Common myeloid progenitor, CD34-positive (primary cell): ENCODE measurements at regions not wholly inside any gene's neighbourhood (a gene's known extent, or its start where the extent isn't known, plus 50 kb on each side); places are given as distances from the start of the nearest gene placed in this dataset.

Source experiments
- CTCF ChIA-PET: fragments of 350-600 bp; sonication (Branson Sonifier 250); formaldehyde crosslinking; loops from one replicate; lab custom pipeline; 2021; ENCODE audit warnings: antibody characterized with exemption; lab: Charles Lee
- POLR2A ChIA-PET: fragments of 350-600 bp; sonication (Branson Sonifier 250); formaldehyde crosslinking; loops from one replicate; lab custom pipeline; 2021; ENCODE audit warnings: antibody characterized with exemption; lab: Charles Lee
- DNase-seq, 3 donors: peaks; one replicate each; pipeline versions ENCODE4 v3.0.0 to v3.0.0-alpha.2; 2013
- H3K27ac ChIP-seq, 2 experiments: 1 replicate in 1 of 2; 2 replicates in 1 of 2; pipeline ENCODE4 v1.7.0; 2013; ENCODE audit warnings: inconsistent platforms in 2 of 2, low read length in 2 of 2, mild to moderate bottlenecking in 2 of 2, low read depth in 1 of 2, moderate library complexity in 1 of 2; ENCODE audit not compliant: severe bottlenecking in 2 of 2, insufficient read depth in 1 of 2, poor library complexity in 1 of 2
- H3K27me3 ChIP-seq, 5 experiments: replicated peaks in 2 of 5; 1 replicate in 3 of 5; 2 replicates in 2 of 5; pipeline versions ENCODE4 v1.6.1 to v1.7.0; 2013; ENCODE audit warnings: low read length in 4 of 5, mild to moderate bottlenecking in 2 of 5, moderate library complexity in 2 of 5, inconsistent platforms in 1 of 5; ENCODE audit not compliant: insufficient read depth in 5 of 5, control insufficient read depth in 4 of 5
- H3K36me3 ChIP-seq, 4 experiments: 1 replicate in 2 of 4; 2 replicates in 2 of 4; pipeline versions ENCODE4 v1.6.1 to v1.7.0; 2013; ENCODE audit warnings: low read length in 3 of 4, control low read depth in 1 of 4, mild to moderate bottlenecking in 1 of 4; ENCODE audit not compliant: control insufficient read depth in 4 of 4, insufficient read depth in 4 of 4
- H3K4me1 ChIP-seq, 4 experiments: 1 replicate in 3 of 4; 2 replicates in 1 of 4; pipeline versions ENCODE4 v1.6.1 to v1.7.1; 2013; ENCODE audit warnings: low read length in 3 of 4, mild to moderate bottlenecking in 3 of 4, control low read depth in 1 of 4, inconsistent platforms in 1 of 4, moderate library complexity in 1 of 4; ENCODE audit not compliant: control insufficient read depth in 4 of 4, insufficient read depth in 4 of 4; ENCODE audit errors: control extremely low read depth in 1 of 4
- H3K4me3 ChIP-seq, 7 experiments: 1 replicate in 4 of 7; 2 replicates in 3 of 7; pipeline versions ENCODE4 v1.5.1 to v1.7.0; 2013; ENCODE audit warnings: mild to moderate bottlenecking in 7 of 7, low read length in 6 of 7, moderate library complexity in 6 of 7, inconsistent platforms in 2 of 7, low read depth in 2 of 7, control low read depth in 1 of 7; ENCODE audit not compliant: insufficient read depth in 4 of 7, control insufficient read depth in 1 of 7; ENCODE audit errors: extremely low read depth in 1 of 7
- H3K9me3 ChIP-seq, 5 experiments: 1 replicate in 4 of 5; 2 replicates in 1 of 5; pipeline versions ENCODE4 v1.6.1 to v1.7.1; 2013; ENCODE audit warnings: low read length in 4 of 5, mild to moderate bottlenecking in 2 of 5, inconsistent platforms in 1 of 5, low read depth in 1 of 5, moderate library complexity in 1 of 5; ENCODE audit not compliant: control insufficient read depth in 4 of 5, insufficient read depth in 2 of 5; ENCODE audit errors: control extremely low read depth in 1 of 5
- WGBS: methylation state at CpG from one replicate; pipeline ENCODE4 v1.1.5; 2013; ENCODE audit not compliant: insufficient coverage; 5-methylcytosine and 5-hydroxymethylcytosine counted together

DNA sequence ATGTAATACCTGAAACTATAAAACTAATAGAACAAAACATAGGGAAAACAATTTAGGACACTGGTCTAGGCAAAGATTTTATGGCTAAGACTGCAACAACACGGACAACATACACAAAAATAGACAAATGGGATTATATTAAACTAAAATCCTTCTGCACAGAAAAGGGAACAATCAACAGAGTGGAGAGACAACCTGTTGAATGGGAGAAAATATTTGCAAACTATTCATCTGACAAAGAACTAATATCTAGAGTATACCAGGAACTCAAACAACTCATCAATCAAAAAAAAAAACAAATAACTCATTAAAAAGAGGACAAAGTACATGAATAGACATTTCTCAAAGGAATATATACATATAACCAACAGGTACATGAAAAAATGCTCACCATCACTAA lies 174.5 kb downstream of the FNDC1 start:
- no CpG with 5 or more reads among the region's 1 CpG for WGBS
- CTCF ChIA-PET = no interaction called here

DNA sequence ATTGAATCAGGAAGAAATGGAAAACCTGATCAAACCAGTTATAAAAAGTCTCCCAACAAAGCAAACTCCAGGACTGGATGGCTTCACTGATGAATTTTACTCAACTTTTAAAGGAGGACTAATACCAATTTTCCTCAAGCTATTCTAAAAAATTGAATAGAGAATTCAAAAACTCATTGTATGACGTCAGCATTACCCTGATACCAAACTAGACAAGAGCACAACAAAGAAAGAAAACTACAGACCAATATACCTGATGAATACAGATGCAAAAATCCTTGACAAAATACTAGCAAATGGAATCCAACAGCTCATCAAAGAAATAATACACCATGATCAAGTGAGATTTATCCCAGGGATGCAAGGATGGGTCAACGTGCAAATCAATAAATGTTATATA lies 172.9 kb downstream of the FNDC1 start:
- Histone ChIP-seq H3K27ac (no peak overlapping the region), H3K4me3 (no peak overlapping the region), H3K4me1 (no peaks in the 10 kb centered on the region), H3K27me3 (peaks cover 0 to 3% (median 0%) of the 10 kb centered on the region in 5 experiments), H3K9me3 (peaks cover 0 to 13% (median 0%) of the 10 kb centered on the region in 5 experiments), H3K36me3 (no peaks in the 10 kb centered on the region)
- no peak for DNase-seq
- POLR2A ChIA-PET = no interaction called here
- 67% methylated on average over 1 of the region's 2 CpGs for WGBS
- CTCF ChIA-PET = no interaction called here

More for the DNA sequence above, 174.5 kb downstream of the FNDC1 start:
- no peaks in the 10 kb centered on the region for H3K4me1 ChIP-seq
- H3K27ac ChIP-seq = no peak overlapping the region
- no peak for DNase-seq
- peaks cover 0 to 3% (median 0%) of the 10 kb centered on the region in 5 experiments for H3K27me3 ChIP-seq
- H3K36me3 ChIP-seq = no peaks in the 10 kb centered on the region
- peaks cover 0 to 2% (median 0%) of the 10 kb centered on the region in 5 experiments for H3K9me3 ChIP-seq
- POLR2A ChIA-PET = no interaction called here
- H3K4me3 ChIP-seq = no peak overlapping the region

DNA sequence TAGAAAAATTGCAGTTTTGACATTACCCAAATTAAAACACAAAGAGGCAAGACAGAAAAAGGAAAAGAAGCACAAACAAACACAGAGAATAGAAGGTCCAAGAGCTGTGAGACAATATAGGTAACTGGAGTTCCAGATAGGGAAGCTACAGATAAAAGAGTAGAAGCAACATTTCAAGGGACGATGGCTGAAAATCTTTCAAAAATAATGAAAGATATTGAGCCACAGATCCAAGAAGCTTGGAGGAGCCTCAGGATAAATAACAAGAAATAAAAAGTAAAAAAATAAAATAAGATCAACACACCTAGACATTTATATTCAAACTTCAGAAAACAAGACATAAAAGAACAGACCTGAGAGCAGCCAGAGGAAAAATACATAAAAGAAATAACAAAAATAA lies 164.9 kb downstream of the FNDC1 start:
- Histone ChIP-seq H3K27ac (no peak overlapping the region), H3K4me3 (no peak overlapping the region), H3K9me3 (peaks cover 0 to 26% (median 6%) of the 10 kb centered on the region in 5 experiments), H3K27me3 (no peaks in the 10 kb centered on the region), H3K36me3 (no peaks in the 10 kb centered on the region), H3K4me1 (no peaks in the 10 kb centered on the region)
- no CpG with 5 or more reads among the region's 1 CpG for WGBS
- CTCF ChIA-PET = no interaction called here
- POLR2A ChIA-PET = no interaction called here
- no peak for DNase-seq

DNA sequence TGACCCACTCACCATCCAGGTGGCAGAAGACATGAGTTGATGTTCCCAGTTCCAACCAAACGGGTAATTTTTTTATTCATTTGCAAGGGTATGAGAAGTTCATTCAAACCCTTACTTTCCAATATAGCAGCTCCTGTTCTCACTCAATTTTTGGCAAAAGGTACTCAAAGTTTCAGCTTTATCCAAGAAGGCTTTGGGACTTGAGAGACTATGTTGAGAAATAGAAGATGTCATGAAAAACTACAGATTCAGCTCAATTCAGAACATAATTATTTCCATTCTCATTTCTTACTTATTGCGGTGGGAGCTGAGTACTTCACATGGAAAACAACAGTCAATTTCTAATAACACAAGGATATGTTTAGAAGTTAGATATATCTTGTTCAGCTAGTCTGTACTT lies 162.3 kb downstream of the FNDC1 start:
- Histone ChIP-seq H3K4me1 (no peaks in the 10 kb centered on the region), H3K27ac (no peak overlapping the region), H3K27me3 (no peaks in the 10 kb centered on the region), H3K36me3 (no peaks in the 10 kb centered on the region), H3K4me3 (no peak overlapping the region), H3K9me3 (peaks cover 0 to 15% (median 1%) of the 10 kb centered on the region in 5 experiments)
- no peak for DNase-seq
- POLR2A ChIA-PET = no interaction called here
- WGBS = no CpG with 5 or more reads among the region's 2 CpGs
- CTCF ChIA-PET = no interaction called here

DNA sequence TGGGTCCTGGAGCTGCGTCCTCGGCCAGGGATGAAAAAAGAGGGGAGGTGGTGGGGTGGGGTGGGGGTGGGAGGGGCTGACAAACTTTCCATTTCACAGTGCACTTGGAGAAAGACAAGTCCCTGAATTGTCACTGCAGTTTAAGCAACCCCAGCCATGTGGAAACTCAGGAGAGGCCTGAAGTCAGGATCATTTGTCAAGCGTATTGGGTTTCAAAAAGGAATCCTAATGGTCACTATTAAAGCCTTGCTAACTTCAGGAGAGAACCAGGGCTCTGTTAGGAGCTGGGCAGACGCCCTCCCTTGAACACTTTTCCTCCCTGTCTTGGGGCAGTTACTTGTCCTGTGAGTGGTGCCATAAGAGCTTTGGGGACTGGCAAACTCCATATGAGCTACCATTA lies 159.9 kb downstream of the FNDC1 start:
- Histone ChIP-seq H3K9me3 (peaks cover 0 to 8% (median 0%) of the 10 kb centered on the region in 5 experiments), H3K27me3 (no peaks in the 10 kb centered on the region), H3K27ac (no peak overlapping the region), H3K36me3 (no peaks in the 10 kb centered on the region), H3K4me3 (no peak overlapping the region), H3K4me1 (no peaks in the 10 kb centered on the region)
- WGBS = 81% methylated on average over 2 of the region's 4 CpGs
- no peak for DNase-seq
- POLR2A ChIA-PET = no interaction called here
- CTCF ChIA-PET = no interaction called here

DNA sequence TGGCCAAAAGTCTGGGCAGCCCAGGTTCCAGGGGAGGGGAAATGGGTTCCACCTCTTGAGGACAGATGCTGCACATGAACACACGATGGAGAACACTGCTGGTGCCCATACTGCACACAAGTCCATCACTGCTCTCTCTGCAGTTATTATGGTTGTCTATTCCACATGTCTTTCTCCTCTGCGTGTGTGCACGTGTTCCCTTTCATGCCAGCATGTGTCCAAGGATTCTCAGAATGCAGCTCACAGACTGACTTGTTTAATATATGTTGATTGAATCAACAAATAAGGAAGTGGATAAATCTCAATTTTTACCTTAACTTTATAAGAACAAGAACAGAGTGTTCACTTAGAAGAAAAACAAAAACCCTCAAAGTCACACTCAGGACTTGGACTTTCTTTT lies 158.9 kb downstream of the FNDC1 start:
- CTCF ChIA-PET = no interaction called here

DNA sequence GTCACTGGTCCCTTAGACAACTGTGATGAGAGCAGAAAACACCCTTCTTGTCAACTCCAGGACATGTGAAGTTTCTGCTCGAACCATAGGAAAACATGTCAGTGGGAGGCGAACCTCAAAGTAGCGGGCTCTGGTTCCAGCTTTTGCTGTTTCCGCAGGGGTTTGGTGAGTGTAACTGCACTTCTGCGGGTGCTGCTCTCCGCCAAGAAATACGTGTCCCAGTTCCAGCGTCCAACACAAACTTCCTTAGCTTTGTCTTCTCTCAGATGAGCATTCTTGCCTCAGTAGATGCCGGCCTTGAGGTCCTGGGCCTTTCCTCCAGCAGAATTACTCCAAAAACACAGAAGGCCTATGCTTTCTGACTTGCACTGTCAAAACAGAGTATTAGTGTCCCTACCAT lies 156.3 kb downstream of the FNDC1 start:
- Histone ChIP-seq H3K36me3 (no peaks in the 10 kb centered on the region), H3K9me3 (no peaks in the 10 kb centered on the region), H3K4me1 (no peaks in the 10 kb centered on the region), H3K4me3 (no peak overlapping the region), H3K27ac (no peak overlapping the region), H3K27me3 (peaks cover 0 to 5% (median 0%) of the 10 kb centered on the region in 5 experiments)
- POLR2A ChIA-PET = no interaction called here
- 94% methylated on average over 9 of the region's 9 CpGs for WGBS
- no peak for DNase-seq
- CTCF ChIA-PET = no interaction called here

More for the DNA sequence above, 158.9 kb downstream of the FNDC1 start:
- H3K4me3 ChIP-seq = no peak overlapping the region
- no peaks in the 10 kb centered on the region for H3K27me3 ChIP-seq
- peaks cover 0 to under 1% (median 0%) of the 10 kb centered on the region in 5 experiments for H3K9me3 ChIP-seq
- WGBS = 86% methylated on average over 1 of the region's 3 CpGs
- H3K4me1 ChIP-seq = no peaks in the 10 kb centered on the region
- H3K27ac ChIP-seq = no peak overlapping the region
- POLR2A ChIA-PET = no interaction called here
- no peaks in the 10 kb centered on the region for H3K36me3 ChIP-seq
- DNase-seq = no peak
